ENCODE measurements at regions not wholly inside any gene's neighbourhood (a gene's known extent, or its start where the extent isn't known, plus 50 kb on each side); places are given as distances from the start of the nearest gene placed in this dataset.
"Not testable (repeated sequence)": the region's sequence is repeated elsewhere in the genome, so short reads cannot be mapped to it uniquely, and the experiment has no call there.

DNA sequence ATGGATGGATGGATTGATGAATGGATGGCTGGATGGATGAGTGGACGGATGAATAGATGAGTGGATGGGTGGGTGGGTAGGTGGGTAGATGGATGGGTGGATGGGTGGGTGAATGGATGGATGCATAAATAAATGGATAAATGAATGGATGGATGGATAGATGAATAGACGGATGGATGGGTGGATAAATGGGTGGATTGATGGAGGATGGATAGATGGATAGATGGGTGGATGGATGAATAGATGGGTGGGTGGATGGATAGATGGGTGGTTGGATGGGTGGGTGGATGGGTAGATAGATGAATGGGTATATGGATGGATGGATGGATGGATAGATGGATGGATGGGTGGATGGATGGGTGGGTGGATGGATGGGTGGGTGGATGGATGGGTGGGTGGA lies 84.9 kb upstream of the ZNF536 start:
- H3K4me3 ChIP-seq (IDR thresholded peaks at IDR 0.05; ENCODE audit: insufficient read depth, low read depth, low read length): no peak overlapping the region
- no peaks in the 10 kb centered on the region for H4K20me1 ChIP-seq (ENCODE audit: insufficient read depth)
- H3K9ac ChIP-seq: no peak overlapping the region
- H3K36me3 ChIP-seq (ENCODE audit: insufficient read depth): no peaks in the 10 kb centered on the region
- no peak overlapping the region for H3K4me2 ChIP-seq
- TF ChIP-seq, protein P1, sequence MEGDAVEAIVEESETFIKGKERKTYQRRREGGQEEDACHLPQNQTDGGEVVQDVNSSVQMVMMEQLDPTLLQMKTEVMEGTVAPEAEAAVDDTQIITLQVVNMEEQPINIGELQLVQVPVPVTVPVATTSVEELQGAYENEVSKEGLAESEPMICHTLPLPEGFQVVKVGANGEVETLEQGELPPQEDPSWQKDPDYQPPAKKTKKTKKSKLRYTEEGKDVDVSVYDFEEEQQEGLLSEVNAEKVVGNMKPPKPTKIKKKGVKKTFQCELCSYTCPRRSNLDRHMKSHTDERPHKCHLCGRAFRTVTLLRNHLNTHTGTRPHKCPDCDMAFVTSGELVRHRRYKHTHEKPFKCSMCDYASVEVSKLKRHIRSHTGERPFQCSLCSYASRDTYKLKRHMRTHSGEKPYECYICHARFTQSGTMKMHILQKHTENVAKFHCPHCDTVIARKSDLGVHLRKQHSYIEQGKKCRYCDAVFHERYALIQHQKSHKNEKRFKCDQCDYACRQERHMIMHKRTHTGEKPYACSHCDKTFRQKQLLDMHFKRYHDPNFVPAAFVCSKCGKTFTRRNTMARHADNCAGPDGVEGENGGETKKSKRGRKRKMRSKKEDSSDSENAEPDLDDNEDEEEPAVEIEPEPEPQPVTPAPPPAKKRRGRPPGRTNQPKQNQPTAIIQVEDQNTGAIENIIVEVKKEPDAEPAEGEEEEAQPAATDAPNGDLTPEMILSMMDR (conservative IDR thresholded peaks at IDR 0.05; ENCODE audit: low read depth, low read length): no peak
- H2AFZ ChIP-seq (ENCODE audit: low read depth): no peak overlapping the region
- no peaks in the 10 kb centered on the region for H3K27me3 ChIP-seq (ENCODE audit: insufficient read depth, low read depth)
- H3K27ac ChIP-seq: no peak overlapping the region
- H3K4me1 ChIP-seq (ENCODE audit: low read depth, poor library complexity, severe bottlenecking): no peaks in the 10 kb centered on the region
- H3K79me2 ChIP-seq (ENCODE audit: insufficient read depth, low read depth): no peaks in the 10 kb centered on the region

- no peaks in the 10 kb centered on the region for H3K27me3 ChIP-seq (ENCODE audit: insufficient read depth, low read depth)
- TF ChIP-seq, protein P1 (conservative IDR thresholded peaks at IDR 0.05; ENCODE audit: low read depth, low read length): no peak
- no peaks in the 10 kb centered on the region for H3K4me1 ChIP-seq (ENCODE audit: low read depth, poor library complexity, severe bottlenecking)
- H3K27ac ChIP-seq: no peak overlapping the region
- H3K79me2 ChIP-seq (ENCODE audit: insufficient read depth, low read depth): no peaks in the 10 kb centered on the region
- no peaks in the 10 kb centered on the region for H3K36me3 ChIP-seq (ENCODE audit: insufficient read depth)
- no peak overlapping the region for H3K9ac ChIP-seq
- H3K4me2 ChIP-seq: no peak overlapping the region
- H3K4me3 ChIP-seq (IDR thresholded peaks at IDR 0.05; ENCODE audit: insufficient read depth, low read depth, low read length): no peak overlapping the region
- H4K20me1 ChIP-seq (ENCODE audit: insufficient read depth): no peaks in the 10 kb centered on the region
- no peak overlapping the region for H2AFZ ChIP-seq (ENCODE audit: low read depth)
Measured at GRCh38 chr19:30287973-30288372, 84.2 kb upstream of the ZNF536 start.

- Histone ChIP-seq H3K36me3 (ENCODE audit: insufficient read depth) (no peaks in the 10 kb centered on the region), H3K4me1 (ENCODE audit: low read depth, poor library complexity, severe bottlenecking) (no peaks in the 10 kb centered on the region), H3K27me3 (ENCODE audit: insufficient read depth, low read depth) (no peaks in the 10 kb centered on the region), H3K79me2 (ENCODE audit: insufficient read depth, low read depth) (no peaks in the 10 kb centered on the region), H3K27ac (no peak overlapping the region), H4K20me1 (ENCODE audit: insufficient read depth) (no peaks in the 10 kb centered on the region), H3K4me3 (IDR thresholded peaks at IDR 0.05; ENCODE audit: insufficient read depth, low read depth, low read length) (no peak overlapping the region), H3K4me2 (no peak overlapping the region), H3K9ac (no peak overlapping the region), H2AFZ (ENCODE audit: low read depth) (no peak overlapping the region)
- TF ChIP-seq, protein P1 (conservative IDR thresholded peaks at IDR 0.05; ENCODE audit: low read depth, low read length): no peak
Measured at GRCh38 chr19:30288911-30289310, 83.3 kb upstream of the ZNF536 start.

- Histone ChIP-seq H3K4me2 (no peak overlapping the region), H3K4me1 (ENCODE audit: low read depth, poor library complexity, severe bottlenecking) (no peaks in the 10 kb centered on the region), H3K36me3 (ENCODE audit: insufficient read depth) (no peaks in the 10 kb centered on the region), H3K27me3 (ENCODE audit: insufficient read depth, low read depth) (no peaks in the 10 kb centered on the region), H2AFZ (ENCODE audit: low read depth) (no peak overlapping the region), H3K27ac (no peak overlapping the region), H3K79me2 (ENCODE audit: insufficient read depth, low read depth) (no peaks in the 10 kb centered on the region), H3K9ac (no peak overlapping the region), H4K20me1 (ENCODE audit: insufficient read depth) (no peaks in the 10 kb centered on the region), H3K4me3 (IDR thresholded peaks at IDR 0.05; ENCODE audit: insufficient read depth, low read depth, low read length) (no peak overlapping the region)
- TF ChIP-seq, protein P1 (conservative IDR thresholded peaks at IDR 0.05; ENCODE audit: low read depth, low read length): no peak
Measured at GRCh38 chr19:30289336-30289735, 82.8 kb upstream of the ZNF536 start.

- H3K36me3 ChIP-seq (ENCODE audit: insufficient read depth); H3K27ac ChIP-seq; H3K4me3 ChIP-seq (IDR thresholded peaks at IDR 0.05; ENCODE audit: insufficient read depth, low read depth, low read length); H3K79me2 ChIP-seq (ENCODE audit: insufficient read depth, low read depth); H2AFZ ChIP-seq (ENCODE audit: low read depth); H3K27me3 ChIP-seq (ENCODE audit: insufficient read depth, low read depth); H4K20me1 ChIP-seq (ENCODE audit: insufficient read depth); H3K4me1 ChIP-seq (ENCODE audit: low read depth, poor library complexity, severe bottlenecking); H3K9ac ChIP-seq; H3K4me2 ChIP-seq: not testable (repeated sequence)
Measured at GRCh38 chr19:30290805-30291204, 81.4 kb upstream of the ZNF536 start.
